BE2C (cell line): ENCODE measurements at regions not wholly inside any gene's neighbourhood (a gene's known extent, or its start where the extent isn't known, plus 50 kb on each side); places are given as distances from the start of the nearest gene placed in this dataset.

ENCODE experiments used
- DNase-seq: peaks from one replicate; pipeline ENCODE4 v3.0.0-alpha.2; 2020
- H3K27me3 ChIP-seq: fragments of 250-450 bp; sonication (Bioruptor Pico); 2 replicates; pipeline ENCODE4 v1.5.1; 2020; ENCODE audit warnings: mild to moderate bottlenecking
- H3K36me3 ChIP-seq: fragments of 250-450 bp; sonication (Bioruptor Pico); 2 replicates; pipeline ENCODE4 v1.5.1; 2020; ENCODE audit warnings: mild to moderate bottlenecking
- H3K4me1 ChIP-seq: fragments of 250-450 bp; sonication (Bioruptor Pico); 2 replicates; pipeline ENCODE4 v1.5.1; 2020
- H3K4me3 ChIP-seq: 2 replicates; pipeline ENCODE4 v1.5.1; 2011; ENCODE audit warnings: low read depth, low read length
- H3K9me3 ChIP-seq: fragments of 250-450 bp; sonication (Bioruptor Pico); 2 replicates; pipeline ENCODE4 v1.5.1; 2020
- TF ChIP-seq, protein P1 (sequence below): IDR thresholded peaks from 2 replicates; pipeline ENCODE4 v1.5.1; 2012; ENCODE audit warnings: mild to moderate bottlenecking, low read depth, low read length

DNA sequence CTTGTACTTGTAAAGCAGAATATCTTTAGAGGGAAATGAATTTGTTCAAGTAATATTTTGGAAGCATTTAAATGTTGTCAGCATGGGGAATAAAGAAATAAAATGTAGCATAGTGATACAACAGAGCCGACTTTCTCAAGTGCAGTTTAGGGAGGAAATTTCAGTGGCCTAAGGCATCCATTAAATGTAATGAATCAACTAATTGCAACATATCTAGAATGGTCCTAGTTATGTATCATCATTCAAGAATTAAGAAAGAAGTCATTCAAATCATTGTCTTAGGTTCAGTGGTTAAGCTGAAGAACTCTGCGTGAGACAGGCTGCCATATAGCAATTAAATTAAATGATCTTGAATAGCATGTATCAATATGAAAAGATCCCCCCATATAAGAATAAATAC is 360.7 kb downstream of the TBX15 start:
- Histone ChIP-seq H3K9me3 (no peaks in the 10 kb centered on the region), H3K4me1 (no peaks in the 10 kb centered on the region), H3K27me3 (no peaks in the 10 kb centered on the region), H3K36me3 (no peaks in the 10 kb centered on the region), H3K4me3 (no peak overlapping the region)
- TF ChIP-seq, protein P1, sequence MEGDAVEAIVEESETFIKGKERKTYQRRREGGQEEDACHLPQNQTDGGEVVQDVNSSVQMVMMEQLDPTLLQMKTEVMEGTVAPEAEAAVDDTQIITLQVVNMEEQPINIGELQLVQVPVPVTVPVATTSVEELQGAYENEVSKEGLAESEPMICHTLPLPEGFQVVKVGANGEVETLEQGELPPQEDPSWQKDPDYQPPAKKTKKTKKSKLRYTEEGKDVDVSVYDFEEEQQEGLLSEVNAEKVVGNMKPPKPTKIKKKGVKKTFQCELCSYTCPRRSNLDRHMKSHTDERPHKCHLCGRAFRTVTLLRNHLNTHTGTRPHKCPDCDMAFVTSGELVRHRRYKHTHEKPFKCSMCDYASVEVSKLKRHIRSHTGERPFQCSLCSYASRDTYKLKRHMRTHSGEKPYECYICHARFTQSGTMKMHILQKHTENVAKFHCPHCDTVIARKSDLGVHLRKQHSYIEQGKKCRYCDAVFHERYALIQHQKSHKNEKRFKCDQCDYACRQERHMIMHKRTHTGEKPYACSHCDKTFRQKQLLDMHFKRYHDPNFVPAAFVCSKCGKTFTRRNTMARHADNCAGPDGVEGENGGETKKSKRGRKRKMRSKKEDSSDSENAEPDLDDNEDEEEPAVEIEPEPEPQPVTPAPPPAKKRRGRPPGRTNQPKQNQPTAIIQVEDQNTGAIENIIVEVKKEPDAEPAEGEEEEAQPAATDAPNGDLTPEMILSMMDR = no peak
- no peak for DNase-seq

DNA sequence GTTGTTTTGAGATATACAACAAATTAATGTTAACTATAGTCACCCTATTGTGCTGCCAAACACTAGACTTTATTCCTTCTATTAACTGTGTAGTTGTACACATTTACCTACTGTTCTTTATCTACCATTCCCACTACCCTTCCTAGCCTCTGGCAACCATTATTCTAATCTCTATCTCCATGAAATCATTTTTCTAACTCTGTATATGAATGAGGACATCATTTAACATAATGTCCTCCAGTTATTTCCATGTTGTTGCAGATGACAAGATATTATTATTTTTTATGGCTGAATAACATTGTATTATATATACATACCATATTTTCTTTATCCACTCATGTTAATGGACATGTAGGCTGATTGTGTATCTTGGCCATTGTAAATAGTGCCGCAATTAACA is 366.3 kb downstream of the TBX15 start:
- no peaks in the 10 kb centered on the region for H3K9me3 ChIP-seq
- H3K4me3 ChIP-seq = no peak overlapping the region
- no peaks in the 10 kb centered on the region for H3K27me3 ChIP-seq
- TF ChIP-seq, protein P1 = no peak
- no peaks in the 10 kb centered on the region for H3K4me1 ChIP-seq
- no peak for DNase-seq
- H3K36me3 ChIP-seq = no peaks in the 10 kb centered on the region

DNA sequence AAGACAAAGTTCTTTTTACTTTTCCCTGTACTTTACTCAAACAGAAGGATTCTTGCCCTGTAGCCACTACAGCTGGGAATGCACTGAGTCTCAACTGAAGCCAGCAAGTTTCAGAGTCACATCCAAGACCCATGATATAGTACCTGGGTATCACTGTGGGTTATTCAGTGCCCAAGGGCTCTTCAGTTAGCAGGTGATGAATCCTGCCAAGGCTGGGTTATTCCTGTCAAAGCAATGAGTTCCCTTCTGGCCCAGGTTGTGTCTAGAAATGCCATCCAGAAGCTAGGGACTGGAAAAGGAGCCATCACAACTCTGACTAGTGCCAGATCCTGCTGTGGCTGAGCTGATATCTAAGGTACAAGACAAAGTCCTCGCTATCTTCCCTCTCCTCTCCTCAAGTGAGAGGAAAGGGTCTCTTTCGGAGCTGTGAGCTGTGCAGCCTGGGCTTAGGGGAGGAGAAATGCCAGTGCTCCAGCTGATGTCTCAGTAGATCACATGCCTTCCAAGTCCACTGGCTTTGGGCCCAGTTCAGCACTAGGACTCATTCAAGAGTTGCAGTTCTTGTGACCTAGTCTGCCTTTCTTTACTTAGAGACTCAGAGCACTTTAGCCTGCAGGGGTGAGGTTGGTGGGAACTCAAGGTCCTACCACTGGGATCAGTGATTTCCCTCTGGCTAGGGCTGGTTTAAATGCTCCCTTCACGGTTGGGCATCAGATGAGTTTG is 369.4 kb downstream of the TBX15 start:
- H3K36me3 ChIP-seq = no peaks in the 10 kb centered on the region
- H3K9me3 ChIP-seq = no peaks in the 10 kb centered on the region; the same call in 1 of the 2 replicates
- H3K27me3 ChIP-seq = no peaks in the 10 kb centered on the region
- H3K4me1 ChIP-seq = no peaks in the 10 kb centered on the region
- TF ChIP-seq, protein P1 = no peak
- H3K4me3 ChIP-seq = no peak overlapping the region
- no peak for DNase-seq

GRCh38 chr1:118617916-118618315 is 370.2 kb downstream of the TBX15 start:
- Histone ChIP-seq H3K36me3 (no peaks in the 10 kb centered on the region), H3K4me3 (no peak overlapping the region), H3K4me1 (no peaks in the 10 kb centered on the region), H3K9me3 (no peaks in the 10 kb centered on the region; the same call in 1 of the 2 replicates), H3K27me3 (no peaks in the 10 kb centered on the region)
- DNase-seq = no peak
- TF ChIP-seq, protein P1 = no peak

- Histone ChIP-seq H3K4me1 (no peaks in the 10 kb centered on the region), H3K36me3 (no peaks in the 10 kb centered on the region), H3K4me3 (no peak overlapping the region), H3K9me3 (no peaks in the 10 kb centered on the region; the same call in 1 of the 2 replicates), H3K27me3 (no peaks in the 10 kb centered on the region)
- no peak for DNase-seq
- TF ChIP-seq, protein P1 = no peak
Observed at GRCh38 chr1:118615066-118615465, 373.1 kb downstream of the TBX15 start.

DNA sequence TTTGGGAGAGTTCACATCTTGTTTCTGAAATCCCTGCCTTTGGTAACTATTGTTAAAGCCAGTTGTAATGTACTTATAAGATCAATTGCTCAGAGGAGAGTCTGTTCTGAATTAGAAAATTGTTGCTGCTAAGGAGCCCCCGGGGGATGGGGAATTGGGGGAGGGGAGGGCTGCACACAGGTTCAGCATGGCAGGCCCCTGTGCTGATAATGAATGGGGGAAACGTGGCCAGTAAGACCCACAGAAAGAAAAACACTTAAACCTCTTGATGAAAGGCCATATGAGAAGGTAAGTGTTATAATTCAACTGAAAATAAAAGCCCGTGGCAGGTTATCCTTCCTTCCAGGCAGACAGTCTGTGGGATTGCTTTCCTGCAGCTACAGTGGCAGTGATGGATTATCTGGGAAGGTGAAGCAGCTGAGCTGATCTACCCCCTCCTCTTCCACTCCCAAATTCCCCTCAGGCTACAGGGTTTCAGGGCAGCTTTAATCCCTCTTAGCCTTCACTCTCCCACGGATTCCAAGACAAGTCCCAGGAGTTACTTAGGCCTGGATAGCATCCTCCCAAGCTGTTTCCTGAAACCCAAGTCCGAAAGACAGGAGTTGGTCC is 398.8 kb downstream of the TBX15 start:
- Histone ChIP-seq H3K4me3 (no peak overlapping the region), H3K4me1 (no peaks in the 10 kb centered on the region), H3K36me3 (no peaks in the 10 kb centered on the region), H3K27me3 (no peaks in the 10 kb centered on the region), H3K9me3 (no peaks in the 10 kb centered on the region)
- TF ChIP-seq, protein P1 = no peak
- no peak for DNase-seq
